ENCODE measurements at regions not wholly inside any gene's neighbourhood (a gene's known extent, or its start where the extent isn't known, plus 50 kb on each side); places are given as distances from the start of the nearest gene placed in this dataset.

GRCh38 chr10:117664288-117664687, 121.7 kb downstream of the EMX2 start:
- TF ChIP-seq CTCF (IDR thresholded peaks at IDR 0.05; ENCODE audit: extremely low read depth in 1 of 2, insufficient read depth in 1 of 2, low read depth in 1 of 2, low read length in 2 of 2) (no peak), MAX (IDR thresholded peaks at IDR 0.05; ENCODE audit: insufficient read depth, insufficient read length) (no peak), EZH2 (IDR thresholded peaks at IDR 0.05; ENCODE audit: borderline replicate concordance, low read depth, low read length, severe bottlenecking) (no peak), POLR2AphosphoS5 (IDR thresholded peaks at IDR 0.05; ENCODE audit: insufficient read depth, low read depth, low read length) (no peak), POLR2A (IDR thresholded peaks at IDR 0.05; ENCODE audit: low read depth, low read length) (no peak), FOS (IDR thresholded peaks at IDR 0.05; ENCODE audit: borderline replicate concordance, insufficient read depth, low read length) (no peak), JUN (IDR thresholded peaks at IDR 0.05; ENCODE audit: borderline replicate concordance, insufficient read depth, insufficient read length, low read depth) (no peak), MYC (IDR thresholded peaks at IDR 0.05; ENCODE audit: low read depth, low read length) (no peak), GATA2 (IDR thresholded peaks at IDR 0.05; ENCODE audit: insufficient read depth, insufficient read length, low read depth, low read length) (no peak)

All from endothelial cell of umbilical vein (primary cell).